ENCODE measurements at regions not wholly inside any gene's neighbourhood (a gene's known extent, or its start where the extent isn't known, plus 50 kb on each side); places are given as distances from the start of the nearest gene placed in this dataset.

DNA sequence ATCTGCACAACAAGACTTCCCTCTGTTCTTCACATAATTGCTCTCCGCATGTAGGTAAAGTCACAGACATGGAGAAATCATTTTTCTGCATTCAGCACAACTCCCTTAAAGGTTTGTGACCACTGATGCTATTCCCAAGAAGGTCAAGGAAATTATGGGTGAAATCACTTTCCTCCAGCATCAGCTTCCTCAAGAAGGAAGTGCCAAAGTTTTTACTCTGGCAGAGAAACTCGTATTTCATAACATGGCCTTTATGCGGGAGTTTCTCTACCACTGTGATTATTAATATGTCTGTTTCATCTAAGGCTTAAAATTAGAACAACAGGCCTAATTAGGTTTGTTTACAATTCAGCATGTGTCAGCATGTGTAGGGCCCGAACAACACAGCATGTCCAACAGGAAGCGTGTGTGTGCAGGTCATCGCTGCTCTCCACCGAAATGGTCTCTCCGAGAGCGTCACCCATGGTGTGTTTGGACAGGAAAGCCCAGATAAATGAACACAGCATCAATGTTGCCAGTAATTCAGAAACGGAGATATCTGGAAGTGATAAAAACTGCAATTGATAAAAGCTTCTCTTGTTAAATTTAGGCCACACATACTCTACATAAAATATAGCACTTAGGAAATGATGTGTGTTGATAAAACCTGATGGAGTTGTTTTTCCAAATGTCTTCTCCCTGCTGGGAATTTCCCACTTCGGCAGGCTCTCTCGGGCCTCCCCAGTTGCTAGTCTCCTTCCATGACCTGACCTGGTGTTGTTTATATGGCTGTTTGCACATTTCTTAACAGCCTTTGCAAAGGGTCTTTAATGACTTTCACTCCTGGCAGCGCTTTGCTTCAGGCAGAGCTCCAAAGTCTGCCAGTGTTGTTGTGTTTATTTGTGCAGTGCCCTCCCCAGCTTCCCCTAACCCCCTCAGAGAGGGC is 265.1 kb upstream of the CEP162 start:
- TF ChIP-seq, protein P1, sequence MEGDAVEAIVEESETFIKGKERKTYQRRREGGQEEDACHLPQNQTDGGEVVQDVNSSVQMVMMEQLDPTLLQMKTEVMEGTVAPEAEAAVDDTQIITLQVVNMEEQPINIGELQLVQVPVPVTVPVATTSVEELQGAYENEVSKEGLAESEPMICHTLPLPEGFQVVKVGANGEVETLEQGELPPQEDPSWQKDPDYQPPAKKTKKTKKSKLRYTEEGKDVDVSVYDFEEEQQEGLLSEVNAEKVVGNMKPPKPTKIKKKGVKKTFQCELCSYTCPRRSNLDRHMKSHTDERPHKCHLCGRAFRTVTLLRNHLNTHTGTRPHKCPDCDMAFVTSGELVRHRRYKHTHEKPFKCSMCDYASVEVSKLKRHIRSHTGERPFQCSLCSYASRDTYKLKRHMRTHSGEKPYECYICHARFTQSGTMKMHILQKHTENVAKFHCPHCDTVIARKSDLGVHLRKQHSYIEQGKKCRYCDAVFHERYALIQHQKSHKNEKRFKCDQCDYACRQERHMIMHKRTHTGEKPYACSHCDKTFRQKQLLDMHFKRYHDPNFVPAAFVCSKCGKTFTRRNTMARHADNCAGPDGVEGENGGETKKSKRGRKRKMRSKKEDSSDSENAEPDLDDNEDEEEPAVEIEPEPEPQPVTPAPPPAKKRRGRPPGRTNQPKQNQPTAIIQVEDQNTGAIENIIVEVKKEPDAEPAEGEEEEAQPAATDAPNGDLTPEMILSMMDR (conservative IDR thresholded peaks at IDR 0.05; ENCODE audit: low read depth in 2 of 2) = no peak
- TF ChIP-seq, protein P2, sequence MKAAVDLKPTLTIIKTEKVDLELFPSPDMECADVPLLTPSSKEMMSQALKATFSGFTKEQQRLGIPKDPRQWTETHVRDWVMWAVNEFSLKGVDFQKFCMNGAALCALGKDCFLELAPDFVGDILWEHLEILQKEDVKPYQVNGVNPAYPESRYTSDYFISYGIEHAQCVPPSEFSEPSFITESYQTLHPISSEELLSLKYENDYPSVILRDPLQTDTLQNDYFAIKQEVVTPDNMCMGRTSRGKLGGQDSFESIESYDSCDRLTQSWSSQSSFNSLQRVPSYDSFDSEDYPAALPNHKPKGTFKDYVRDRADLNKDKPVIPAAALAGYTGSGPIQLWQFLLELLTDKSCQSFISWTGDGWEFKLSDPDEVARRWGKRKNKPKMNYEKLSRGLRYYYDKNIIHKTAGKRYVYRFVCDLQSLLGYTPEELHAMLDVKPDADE (IDR thresholded peaks at IDR 0.05) = no peak
- TF ChIP-seq EZH2 (IDR thresholded peaks at IDR 0.05; ENCODE audit: low read depth, unreplicated experiment) (no peak), POLR2AphosphoS5 (IDR thresholded peaks at IDR 0.05; ENCODE audit: low read depth) (no peak)
- TF ChIP-seq, protein P3, sequence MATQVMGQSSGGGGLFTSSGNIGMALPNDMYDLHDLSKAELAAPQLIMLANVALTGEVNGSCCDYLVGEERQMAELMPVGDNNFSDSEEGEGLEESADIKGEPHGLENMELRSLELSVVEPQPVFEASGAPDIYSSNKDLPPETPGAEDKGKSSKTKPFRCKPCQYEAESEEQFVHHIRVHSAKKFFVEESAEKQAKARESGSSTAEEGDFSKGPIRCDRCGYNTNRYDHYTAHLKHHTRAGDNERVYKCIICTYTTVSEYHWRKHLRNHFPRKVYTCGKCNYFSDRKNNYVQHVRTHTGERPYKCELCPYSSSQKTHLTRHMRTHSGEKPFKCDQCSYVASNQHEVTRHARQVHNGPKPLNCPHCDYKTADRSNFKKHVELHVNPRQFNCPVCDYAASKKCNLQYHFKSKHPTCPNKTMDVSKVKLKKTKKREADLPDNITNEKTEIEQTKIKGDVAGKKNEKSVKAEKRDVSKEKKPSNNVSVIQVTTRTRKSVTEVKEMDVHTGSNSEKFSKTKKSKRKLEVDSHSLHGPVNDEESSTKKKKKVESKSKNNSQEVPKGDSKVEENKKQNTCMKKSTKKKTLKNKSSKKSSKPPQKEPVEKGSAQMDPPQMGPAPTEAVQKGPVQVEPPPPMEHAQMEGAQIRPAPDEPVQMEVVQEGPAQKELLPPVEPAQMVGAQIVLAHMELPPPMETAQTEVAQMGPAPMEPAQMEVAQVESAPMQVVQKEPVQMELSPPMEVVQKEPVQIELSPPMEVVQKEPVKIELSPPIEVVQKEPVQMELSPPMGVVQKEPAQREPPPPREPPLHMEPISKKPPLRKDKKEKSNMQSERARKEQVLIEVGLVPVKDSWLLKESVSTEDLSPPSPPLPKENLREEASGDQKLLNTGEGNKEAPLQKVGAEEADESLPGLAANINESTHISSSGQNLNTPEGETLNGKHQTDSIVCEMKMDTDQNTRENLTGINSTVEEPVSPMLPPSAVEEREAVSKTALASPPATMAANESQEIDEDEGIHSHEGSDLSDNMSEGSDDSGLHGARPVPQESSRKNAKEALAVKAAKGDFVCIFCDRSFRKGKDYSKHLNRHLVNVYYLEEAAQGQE (IDR thresholded peaks at IDR 0.05; ENCODE audit: unreplicated experiment) = no peak
